H1 (cell line): ENCODE measurements at regions not wholly inside any gene's neighbourhood (a gene's known extent, or its start where the extent isn't known, plus 50 kb on each side); places are given as distances from the start of the nearest gene placed in this dataset.
"Not testable (repeated sequence)": the region's sequence is repeated elsewhere in the genome, so short reads cannot be mapped to it uniquely, and the experiment has no call there.

Source experiments
- CTCF ChIA-PET: fragments of 300-600 bp; sonication (Branson Sonifier 250); formaldehyde crosslinking; loops from one replicate; lab custom pipeline; 2021; ENCODE audit not compliant: partially characterized antibody; lab: Charles Lee
- POLR2A ChIA-PET: fragments of 300-600 bp; sonication (Branson Sonifier 250); formaldehyde crosslinking; loops from one replicate; lab custom pipeline; 2021; ENCODE audit warnings: inconsistent platforms; ENCODE audit not compliant: partially characterized antibody; lab: Charles Lee
- DNase-seq, 2 experiments: peaks; one replicate each; pipeline versions ENCODE4 v3.0.0 to v3.0.0-alpha.2; 2010 to 2022; ENCODE audit warnings: low spot score in 2 of 2, low read depth in 1 of 2, mixed read lengths in 1 of 2
- FAIRE-seq: peaks from 2 replicates; lab custom pipeline; 2011; peaks lifted over from hg19 to GRCh38; lab: Jason Lieb, UNC
- H2AFZ ChIP-seq: 2 replicates; pipeline ENCODE4 v1.8.1; 2012; ENCODE audit warnings: low read length, inconsistent platforms
- H2AK5ac ChIP-seq: 2 replicates; pipeline ENCODE4 v1.6.1; 2013; ENCODE audit warnings: low read depth, low read length
- H2BK120ac ChIP-seq: replicated peaks from 2 replicates; pipeline ENCODE3; 2013; ENCODE audit warnings: low read depth, low read length, inconsistent platforms
- H2BK12ac ChIP-seq: 2 replicates; pipeline ENCODE4 v1.6.1; 2013; ENCODE audit warnings: low read depth, low read length
- H2BK15ac ChIP-seq: 2 replicates; pipeline ENCODE4 v1.6.1; 2013; ENCODE audit warnings: low read length
- H2BK20ac ChIP-seq: 2 replicates; pipeline ENCODE4 v1.6.1; 2013; ENCODE audit warnings: low read length
- H2BK5ac ChIP-seq: 2 replicates; pipeline ENCODE4 v1.6.1; 2013; ENCODE audit warnings: low read depth, low read length
- H3K14ac ChIP-seq: 2 replicates; pipeline ENCODE4 v1.6.1; 2013; ENCODE audit warnings: inconsistent platforms; ENCODE audit not compliant: insufficient read length
- H3K18ac ChIP-seq: 2 replicates; pipeline ENCODE4 v1.6.1; 2013; ENCODE audit warnings: low read length; ENCODE audit errors: extremely low read depth
- H3K23ac ChIP-seq: 2 replicates; pipeline ENCODE4 v1.6.1; 2013; ENCODE audit warnings: inconsistent platforms; ENCODE audit not compliant: insufficient read length
- H3K23me2 ChIP-seq: 2 replicates; pipeline ENCODE4 v1.6.1; 2013; ENCODE audit warnings: low read depth, low read length
- H3K27ac ChIP-seq: 2 replicates; pipeline ENCODE4 v1.6.1; 2011; ENCODE audit warnings: low read depth, low read length, inconsistent platforms
- H3K27me3 ChIP-seq, 4 experiments: replicated peaks in 1 of 4; 1 replicate in 1 of 4; 2 replicates in 3 of 4; pipeline versions ENCODE4 v1.6.1 to v1.8.1; 2011 to 2013; ENCODE audit warnings: low read length in 3 of 4, mild to moderate bottlenecking in 3 of 4, inconsistent platforms in 2 of 4, mixed read lengths in 2 of 4, moderate library complexity in 1 of 4; ENCODE audit not compliant: control insufficient read depth in 3 of 4, insufficient read depth in 3 of 4; ENCODE audit errors: extremely low read depth in 1 of 4
- H3K36me3 ChIP-seq, 4 experiments: 2 replicates each; pipeline versions ENCODE4 v1.6.1 to v1.8.1; 2011 to 2013; ENCODE audit warnings: mild to moderate bottlenecking in 4 of 4, low read length in 3 of 4, moderate library complexity in 2 of 4, control low read depth in 1 of 4, inconsistent platforms in 1 of 4; ENCODE audit not compliant: insufficient read depth in 4 of 4, control insufficient read depth in 2 of 4
- H3K4ac ChIP-seq: replicated peaks from 2 replicates; pipeline ENCODE3; 2013; ENCODE audit warnings: low read length, low read depth, mixed read lengths, inconsistent platforms; ENCODE audit not compliant: insufficient read length
- H3K4me1 ChIP-seq, 4 experiments: replicated peaks in 1 of 4; 1 replicate in 1 of 4; 2 replicates in 3 of 4; pipeline versions ENCODE4 v1.6.1 to v1.8.1; 2011 to 2013; ENCODE audit warnings: low read length in 3 of 4, inconsistent platforms in 2 of 4, mixed read lengths in 1 of 4; ENCODE audit not compliant: insufficient read depth in 4 of 4, control insufficient read depth in 3 of 4
- H3K4me2 ChIP-seq, 2 experiments: 2 replicates each; pipeline versions ENCODE4 v1.6.1 to v1.8.1; 2011 to 2013; ENCODE audit warnings: low read depth in 2 of 2, low read length in 2 of 2, control low read depth in 1 of 2, inconsistent platforms in 1 of 2, mild to moderate bottlenecking in 1 of 2; ENCODE audit not compliant: insufficient read depth in 1 of 2
- H3K4me3 ChIP-seq, 4 experiments: fragments of 200-600, 300-600 bp in 1 of 4; sonication (generic), shearing (Covaris generic), sonication (Bioruptor Twin) in 1 of 4; 2 replicates each; pipeline versions ENCODE4 v1.5.1 to v1.8.1; 2011 to 2016; ENCODE audit warnings: low read length in 4 of 4, low read depth in 3 of 4, control low read depth in 2 of 4, inconsistent platforms in 2 of 4, mild to moderate bottlenecking in 2 of 4, mixed read lengths in 1 of 4, moderate library complexity in 1 of 4; ENCODE audit not compliant: insufficient read depth in 2 of 4; ENCODE audit errors: extremely low read depth in 1 of 4
- H3K56ac ChIP-seq: replicated peaks from 2 replicates; pipeline ENCODE3; 2013; ENCODE audit warnings: low read depth, mild to moderate bottlenecking, mixed read lengths, low read length, inconsistent platforms; ENCODE audit not compliant: insufficient read length
- H3K79me1 ChIP-seq: 2 replicates; pipeline ENCODE4 v1.6.1; 2013; ENCODE audit warnings: low read depth, low read length, control low read depth
- H3K79me2 ChIP-seq, 2 experiments: 2 replicates each; pipeline versions ENCODE4 v1.6.1 to v1.8.1; 2012 to 2013; ENCODE audit warnings: low read length in 2 of 2, mild to moderate bottlenecking in 2 of 2, inconsistent platforms in 1 of 2; ENCODE audit not compliant: insufficient read depth in 2 of 2, control insufficient read depth in 1 of 2
- H3K9ac ChIP-seq, 4 experiments: replicated peaks in 1 of 4; 1 replicate in 1 of 4; 2 replicates in 3 of 4; pipeline versions ENCODE4 v1.6.1 to v1.8.1; 2011 to 2013; ENCODE audit warnings: low read depth in 3 of 4, low read length in 3 of 4, control low read depth in 2 of 4, mild to moderate bottlenecking in 2 of 4, moderate library complexity in 2 of 4, inconsistent platforms in 1 of 4; ENCODE audit errors: extremely low read depth in 1 of 4
- H3K9me3 ChIP-seq, 2 experiments: 2 replicates each; pipeline versions ENCODE4 v1.6.1 to v1.8.1; 2012 to 2013; ENCODE audit warnings: mild to moderate bottlenecking in 2 of 2, moderate library complexity in 2 of 2, control low read depth in 1 of 2, inconsistent platforms in 1 of 2, low read depth in 1 of 2, low read length in 1 of 2, mixed read lengths in 1 of 2; ENCODE audit not compliant: insufficient read depth in 2 of 2
- H4K20me1 ChIP-seq, 2 experiments: replicated peaks in 1 of 2; 2 replicates each; pipeline versions ENCODE3 to v1.8.1; 2011 to 2013; ENCODE audit warnings: inconsistent platforms in 2 of 2, low read length in 2 of 2, mild to moderate bottlenecking in 1 of 2; ENCODE audit not compliant: insufficient read depth in 2 of 2, control insufficient read depth in 1 of 2
- H4K5ac ChIP-seq: 2 replicates; pipeline ENCODE4 v1.6.1; 2013; ENCODE audit warnings: low read length, low read depth, mixed read lengths, inconsistent platforms; ENCODE audit not compliant: insufficient read length
- H4K8ac ChIP-seq: 2 replicates; pipeline ENCODE4 v1.8.0; 2013; ENCODE audit warnings: mild to moderate bottlenecking, moderate library complexity, low read length, inconsistent platforms; ENCODE audit not compliant: insufficient read depth; ENCODE audit errors: extremely low read depth
- H4K91ac ChIP-seq: replicated peaks from 2 replicates; pipeline ENCODE3; 2013; ENCODE audit warnings: low read length, mixed read lengths, inconsistent platforms; ENCODE audit not compliant: insufficient read length
- CTCF ChIP-seq, 3 experiments: IDR thresholded peaks; 1 replicate in 2 of 3; 2 replicates in 1 of 3; pipeline versions ENCODE4 v1.5.1 to v1.6.1; 2011; ENCODE audit warnings: low read length in 3 of 3, mild to moderate bottlenecking in 3 of 3, inconsistent platforms in 2 of 3, low read depth in 1 of 3, moderate library complexity in 1 of 3; ENCODE audit not compliant: insufficient read depth in 1 of 3; ENCODE audit errors: control extremely low read depth in 1 of 3
- GTF2F1 ChIP-seq: IDR thresholded peaks from 2 replicates; pipeline ENCODE4 v1.6.1; 2012; ENCODE audit warnings: low read depth, low read length, improper control_type of control experiment, borderline replicate concordance
- MAFK ChIP-seq: IDR thresholded peaks from 2 replicates; pipeline ENCODE4 v1.6.1; 2012; ENCODE audit warnings: low read depth, mild to moderate bottlenecking, improper control_type of control experiment, low read length
- NANOG ChIP-seq: IDR thresholded peaks from 2 replicates; pipeline ENCODE4 v1.6.1; 2011; ENCODE audit warnings: low read length, low read depth, mild to moderate bottlenecking, inconsistent platforms; ENCODE audit not compliant: insufficient read depth, poor library complexity, severe bottlenecking
- SIX5 ChIP-seq: IDR thresholded peaks from 2 replicates; pipeline ENCODE4 v1.6.1; 2011; ENCODE audit warnings: mild to moderate bottlenecking, low read depth, low read length
- TAF1 ChIP-seq: IDR thresholded peaks from 2 replicates; pipeline ENCODE4 v1.6.1; 2011; ENCODE audit warnings: mild to moderate bottlenecking, low read depth, low read length
- WGBS, 2 experiments: shearing (Covaris generic) in 1 of 2; methylation state at CpG; one replicate each; pipeline versions ENCODE4 v1.1.6 to v1.1.7; 2013 to 2015; ENCODE audit warnings: low lambda C conversion rate in 2 of 2, mixed read lengths in 2 of 2, inconsistent platforms in 1 of 2, low coverage in 1 of 2, missing lambda C conversion rate in 1 of 2; ENCODE audit not compliant: insufficient replicate concordance in 2 of 2, insufficient coverage in 1 of 2, insufficient read length in 1 of 2; ENCODE audit errors: extremely low coverage in 1 of 2, missing lambda C conversion rate in 1 of 2; 5-methylcytosine and 5-hydroxymethylcytosine counted together

DNA sequence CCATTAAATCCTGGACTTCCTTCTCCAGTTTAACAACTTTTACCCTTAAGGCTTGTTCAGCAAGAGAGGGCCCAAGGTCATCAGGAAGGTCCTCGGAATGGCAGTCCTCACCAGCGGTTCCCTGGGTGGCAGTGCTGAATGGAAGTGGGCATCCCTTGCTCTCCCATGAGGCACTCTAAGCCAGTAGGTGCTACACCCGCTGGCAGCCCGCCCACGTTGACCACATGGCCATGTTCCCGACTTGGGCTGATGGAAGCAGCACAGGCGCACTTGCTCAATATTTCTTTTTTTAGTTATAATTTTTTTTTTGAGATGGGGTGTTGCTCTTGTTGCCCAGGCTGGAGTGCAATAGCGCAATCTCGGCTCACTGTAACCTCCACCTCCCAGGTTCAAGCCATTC, 277.9 kb downstream of the ZC4H2 start (continued):
- TF ChIP-seq NANOG (no peak), MAFK (no peak), SIX5 (no peak), TAF1 (no peak), CTCF (IDR thresholded peaks at IDR 0.05; ENCODE audit: control extremely low read depth in 1 of 3, insufficient read depth in 1 of 3, low read depth in 1 of 3, low read length in 3 of 3) (no peak), GTF2F1 (no peak)

DNA sequence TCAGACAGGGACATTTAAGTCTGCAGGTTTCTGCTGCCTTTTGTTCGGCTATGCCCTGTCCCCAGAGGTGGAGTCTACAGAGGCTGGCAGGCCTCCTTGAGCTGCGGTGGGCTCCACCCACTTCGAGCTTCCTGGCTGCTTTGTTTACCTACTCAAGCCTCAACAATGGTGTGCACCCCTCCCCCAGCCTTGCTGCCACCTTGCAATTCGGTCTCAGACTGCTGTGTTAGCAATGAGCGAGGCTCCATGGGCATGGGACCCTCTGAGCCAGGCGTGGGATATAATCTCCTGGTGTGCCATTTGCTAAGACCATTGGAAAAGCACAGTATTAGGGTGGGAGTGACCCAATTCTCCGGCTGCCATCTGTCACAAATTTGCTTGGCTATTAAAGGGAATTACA, 280.9 kb downstream of the ZC4H2 start:
- H3K23ac ChIP-seq, H2BK12ac ChIP-seq, H3K79me1 ChIP-seq, H2BK15ac ChIP-seq, H3K36me3 ChIP-seq, H4K20me1 ChIP-seq, FAIRE-seq, POLR2A ChIA-PET, H3K18ac ChIP-seq, H2BK20ac ChIP-seq, H3K9ac ChIP-seq, H2BK5ac ChIP-seq, H3K4ac ChIP-seq, H3K4me3 ChIP-seq, H3K27me3 ChIP-seq, H2AFZ ChIP-seq, H4K5ac ChIP-seq, DNase-seq, H3K4me2 ChIP-seq, H2BK120ac ChIP-seq, H4K8ac ChIP-seq, H3K4me1 ChIP-seq, H3K27ac ChIP-seq, H3K56ac ChIP-seq, CTCF ChIA-PET, H2AK5ac ChIP-seq, H3K79me2 ChIP-seq, H3K23me2 ChIP-seq, H4K91ac ChIP-seq, H3K14ac ChIP-seq: not testable (repeated sequence)
- peaks cover 9 to 13% of the 10 kb centered on the region in 2 experiments; a peak in 3 of 4 replicates for H3K9me3 ChIP-seq
- WGBS, 2 experiments, result 94% methylated on average over 5 of the region's 7 CpGs; no CpG with 5 or more reads in 1 of the 2 experiments
